Mucosa of descending colon (tissue), 3 donors: ENCODE measurements at regions not wholly inside any gene's neighbourhood (a gene's known extent, or its start where the extent isn't known, plus 50 kb on each side); places are given as distances from the start of the nearest gene placed in this dataset.
A peak's percentile ranks its signal among the peaks of the same experiment; 100 is the strongest.

Experiments
- ATAC-seq: fragments of 200-7000 bp; cut with Tn5 transposase; one replicate; pipeline ENCODE4 v1.9.1; 2020; ENCODE audit warnings: mild to moderate bottlenecking, moderate library complexity
- DNase-seq, 3 donors: peaks; one replicate each; pipeline ENCODE4 v3.0.0-alpha.2; 2020
- H3K36me3 ChIP-seq: fragments of 200-600 bp; one replicate; pipeline ENCODE4 v1.8.0; 2021; ENCODE audit warnings: low read depth, mild to moderate bottlenecking
- H3K4me1 ChIP-seq: fragments of 200-600 bp; one replicate; pipeline ENCODE4 v1.8.0; 2021; ENCODE audit warnings: low read depth, mild to moderate bottlenecking
- H3K4me3 ChIP-seq: fragments of 200-600 bp; one replicate; pipeline ENCODE4 v1.8.0; 2021; ENCODE audit warnings: mild to moderate bottlenecking
- H3K9me3 ChIP-seq: fragments of 200-600 bp; one replicate; pipeline ENCODE4 v1.8.0; 2021; ENCODE audit warnings: mild to moderate bottlenecking
- CTCF ChIP-seq: fragments of 200-600 bp; IDR thresholded peaks from one replicate; pipeline ENCODE4 v1.8.0; 2022; ENCODE audit warnings: antibody characterized with exemption, mild to moderate bottlenecking
- intact Hi-C, 2 donors: fragments of 100-400 bp; cut with DNase I in 1 of 2; cut with micrococcal nuclease in 1 of 2; formaldehyde crosslinking; loops; one replicate each; pipeline versions ENCODE4 v1.11.0 to v1.11.1; 2022; cut with DNase I, micrococcal nuclease
- donor health status: DM: no; HTN: no; CAD: no; lungs with moderate emphysema.
- donor health status: DM: no; HTN: no; CAD: no.
- donor health status: DM: no; HTN: yes; CAD: no.

DNA sequence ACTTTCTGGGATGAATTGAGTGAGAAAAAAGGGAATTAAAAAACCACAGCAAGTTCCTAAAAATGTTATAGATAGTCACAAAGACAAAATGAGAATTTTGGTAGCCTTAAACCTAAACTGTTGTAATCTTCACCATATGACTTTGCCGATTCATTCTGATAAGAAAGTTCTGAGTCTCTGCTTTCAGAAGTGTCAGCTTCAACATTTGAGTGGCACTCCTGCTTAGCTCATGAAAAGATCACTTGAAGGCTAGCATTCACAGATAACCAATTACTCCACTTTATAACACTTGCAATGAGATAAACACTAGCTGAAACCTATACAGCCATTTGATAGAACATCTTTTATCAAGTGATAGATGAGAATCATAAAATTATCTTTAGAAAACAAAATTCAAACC is 288.1 kb upstream of the POU1F1 start:
- DNase-seq (no peak), ATAC-seq (no peak)
- no peak for TF ChIP-seq CTCF
- no peaks in the 10 kb centered on the region for H3K36me3 ChIP-seq
- no peak overlapping the region for H3K4me3 ChIP-seq
- H3K9me3 ChIP-seq, result no peaks in the 10 kb centered on the region
- H3K4me1 ChIP-seq, result no peaks in the 10 kb centered on the region
- intact Hi-C loops, result no loop called here

- no peak for TF ChIP-seq CTCF
- intact Hi-C loops, result no loop called here
- no peak for DNase-seq
- H3K4me3 ChIP-seq, result no peak overlapping the region
- no peaks in the 10 kb centered on the region for H3K36me3 ChIP-seq
- no peaks in the 10 kb centered on the region for H3K4me1 ChIP-seq
- ATAC-seq, result no peak
- H3K9me3 ChIP-seq, result no peaks in the 10 kb centered on the region
Observed at GRCh38 chr3:87563712-87564111, 287.3 kb upstream of the POU1F1 start.

- no peak for DNase-seq
- intact Hi-C loops, result no loop called here
- Histone ChIP-seq H3K4me1 (no peaks in the 10 kb centered on the region), H3K4me3 (no peak overlapping the region), H3K36me3 (no peaks in the 10 kb centered on the region), H3K9me3 (no peaks in the 10 kb centered on the region)
- TF ChIP-seq CTCF, result no peak
- ATAC-seq, result no peak
Observed at GRCh38 chr3:87558492-87558891, 282.1 kb upstream of the POU1F1 start.

DNA sequence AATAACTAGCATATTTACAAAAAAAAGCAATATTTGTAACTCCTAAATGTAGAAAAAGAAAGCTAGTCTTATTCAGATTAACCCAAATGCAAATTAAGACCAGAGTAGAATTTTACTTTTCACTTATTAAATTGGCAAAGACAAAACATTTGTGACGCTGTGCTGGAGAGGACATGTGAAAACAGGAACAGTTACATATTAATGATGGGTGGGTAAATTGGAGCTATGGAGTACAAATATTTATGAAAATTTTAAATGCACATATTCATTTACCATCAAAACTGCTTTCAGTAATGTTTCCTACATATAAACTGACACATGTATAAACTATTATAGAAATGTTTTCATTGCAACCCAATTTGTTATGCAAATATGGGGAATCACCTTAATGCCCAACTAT is 278.9 kb upstream of the POU1F1 start:
- intact Hi-C loops, result no loop called here
- DNase-seq (no peak), ATAC-seq (no peak)
- Histone ChIP-seq H3K9me3 (no peaks in the 10 kb centered on the region), H3K36me3 (no peaks in the 10 kb centered on the region), H3K4me1 (no peaks in the 10 kb centered on the region), H3K4me3 (no peak overlapping the region)
- TF ChIP-seq CTCF, result no peak

DNA sequence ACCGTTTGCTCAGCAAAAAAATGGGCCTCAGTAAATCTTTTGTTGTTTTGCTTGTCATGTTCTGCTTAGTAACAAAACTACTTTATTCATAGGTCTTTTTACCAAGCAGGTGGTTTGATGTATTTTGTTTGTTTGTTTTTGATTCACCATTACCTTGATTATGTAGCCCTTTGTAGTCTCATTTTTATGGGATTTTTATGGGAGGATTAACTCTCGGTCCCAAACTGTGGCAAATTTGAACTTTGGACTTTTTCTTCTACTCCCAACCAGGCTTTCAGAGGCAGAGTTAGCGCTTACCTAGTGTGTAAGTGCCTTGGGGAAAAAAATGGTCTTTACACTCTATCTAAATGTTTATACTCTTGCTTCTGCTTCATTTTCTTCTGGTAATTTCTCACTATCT is 276.7 kb upstream of the POU1F1 start:
- Histone ChIP-seq H3K4me1 (no peaks in the 10 kb centered on the region), H3K9me3 (no peaks in the 10 kb centered on the region), H3K36me3 (no peaks in the 10 kb centered on the region), H3K4me3 (no peak overlapping the region)
- TF ChIP-seq CTCF, result no peak
- DNase-seq (peak in 1 of 3 donors; percentile 23), ATAC-seq (peak; percentile 86)
- intact Hi-C loops, result no loop called here

GRCh38 chr3:87550892-87551291 is 274.5 kb upstream of the POU1F1 start:
- H3K36me3 ChIP-seq, result no peaks in the 10 kb centered on the region
- DNase-seq (no peak), ATAC-seq (no peak)
- TF ChIP-seq CTCF, result no peak
- no peaks in the 10 kb centered on the region for H3K4me1 ChIP-seq
- intact Hi-C loops, result no loop called here
- H3K4me3 ChIP-seq, result no peak overlapping the region
- no peaks in the 10 kb centered on the region for H3K9me3 ChIP-seq
